NCI-H82 (cell line): ENCODE measurements at regions not wholly inside any gene's neighbourhood (a gene's known extent, or its start where the extent isn't known, plus 50 kb on each side); places are given as distances from the start of the nearest gene placed in this dataset.
"Not testable (repeated sequence)": the region's sequence is repeated elsewhere in the genome, so short reads cannot be mapped to it uniquely, and the experiment has no call there.

Experiments
- DNase-seq: peaks from one replicate; lab custom pipeline; 2025; lab: John Stamatoyannopoulos, UW

GRCh38 chr2:82109418-82109817 is 1804.9 kb upstream of the LRRTM1 start:
- DNase-seq = no peak

- DNase-seq = no peak
Measured at GRCh38 chr2:82098617-82099016, 1794.1 kb upstream of the LRRTM1 start.

GRCh38 chr2:82089518-82089917 is 1785.0 kb upstream of the LRRTM1 start:
- DNase-seq = no peak

- no peak for DNase-seq
Measured at GRCh38 chr2:82084679-82085392, 1780.3 kb upstream of the LRRTM1 start.

- no peak for DNase-seq
Measured at GRCh38 chr2:82075875-82076274, 1771.3 kb upstream of the LRRTM1 start.

- DNase-seq = no peak
Measured at GRCh38 chr2:82062463-82062862, 1757.9 kb upstream of the LRRTM1 start.

- DNase-seq = no peak
Measured at GRCh38 chr2:82055846-82056245, 1751.3 kb upstream of the LRRTM1 start.

GRCh38 chr2:82043867-82044266 is 1739.3 kb upstream of the LRRTM1 start:
- DNase-seq = no peak

GRCh38 chr2:82027921-82028615 is 1723.5 kb upstream of the LRRTM1 start:
- DNase-seq = no peak

- no peak for DNase-seq
Measured at GRCh38 chr2:82023710-82024109, 1719.2 kb upstream of the LRRTM1 start.

- no peak for DNase-seq
Measured at GRCh38 chr2:82013641-82014040, 1709.1 kb upstream of the LRRTM1 start.

GRCh38 chr2:82007071-82007664 is 1702.6 kb upstream of the LRRTM1 start:
- no peak for DNase-seq

GRCh38 chr2:82005889-82006288 is 1701.3 kb upstream of the LRRTM1 start:
- not testable (repeated sequence) for DNase-seq

GRCh38 chr2:82001614-82002013 is 1697.1 kb upstream of the LRRTM1 start:
- no peak for DNase-seq

GRCh38 chr2:82000606-82001005 is 1696.1 kb upstream of the LRRTM1 start:
- no peak for DNase-seq

GRCh38 chr2:81996332-81996731 is 1691.8 kb upstream of the LRRTM1 start:
- DNase-seq = no peak

- DNase-seq = no peak
Measured at GRCh38 chr2:81991282-81991681, 1686.7 kb upstream of the LRRTM1 start.

- DNase-seq = no peak
Measured at GRCh38 chr2:81987370-81987769, 1682.8 kb upstream of the LRRTM1 start.

GRCh38 chr2:81984969-81985637 is 1680.6 kb upstream of the LRRTM1 start:
- DNase-seq = no peak

- no peak for DNase-seq
Measured at GRCh38 chr2:81981585-81981984, 1677.0 kb upstream of the LRRTM1 start.

GRCh38 chr2:81979086-81979485 is 1674.5 kb upstream of the LRRTM1 start:
- no peak for DNase-seq

GRCh38 chr2:81976998-81977397 is 1672.4 kb upstream of the LRRTM1 start:
- DNase-seq = no peak

- no peak for DNase-seq
Measured at GRCh38 chr2:81974216-81974615, 1669.7 kb upstream of the LRRTM1 start.
